Left ventricle myocardium inferior (tissue), 1 donor: ENCODE measurements at regions not wholly inside any gene's neighbourhood (a gene's known extent, or its start where the extent isn't known, plus 50 kb on each side); places are given as distances from the start of the nearest gene placed in this dataset.

Experiments used
- DNase-seq: peaks from one replicate; pipeline ENCODE4 v3.0.0-alpha.2; 2020
- H3K27ac ChIP-seq: fragments of 200-600 bp; replicated peaks from 2 replicates; pipeline ENCODE4 v1.8.0; 2021
- H3K27me3 ChIP-seq: fragments of 200-600 bp; 2 replicates; pipeline ENCODE4 v1.8.0; 2021; ENCODE audit warnings: low read depth
- H3K36me3 ChIP-seq: fragments of 200-600 bp; 2 replicates; pipeline ENCODE4 v1.8.0; 2021
- H3K4me1 ChIP-seq: fragments of 200-600 bp; 2 replicates; pipeline ENCODE4 v1.8.0; 2021
- H3K4me3 ChIP-seq: fragments of 200-600 bp; 2 replicates; pipeline ENCODE4 v1.8.0; 2021; ENCODE audit warnings: mild to moderate bottlenecking, moderate library complexity
- H3K9me3 ChIP-seq: fragments of 200-600 bp; replicated peaks from 2 replicates; pipeline ENCODE4 v1.8.0; 2021
- intact Hi-C: fragments of 100-400 bp; cut with micrococcal nuclease; formaldehyde crosslinking; loops from one replicate; pipeline ENCODE4 v1.11.0; 2022
- TF ChIP-seq, protein P1 (sequence below): fragments of 200-600 bp; IDR thresholded peaks from 2 replicates; pipeline ENCODE4 v1.8.0; 2021; ENCODE audit warnings: antibody characterized with exemption, mild to moderate bottlenecking, borderline replicate concordance
- donor health status: DM: no; HTN: yes; CAD: no; lungs with severe emphysema.

GRCh38 chr3:81105206-81105605 lies 656.2 kb downstream of the GBE1 start:
- intact Hi-C loops: no loop called here
- no peaks in the 10 kb centered on the region for H3K36me3 ChIP-seq
- DNase-seq: no peak

GRCh38 chr3:81097889-81098288 lies 663.6 kb downstream of the GBE1 start:
- DNase-seq: no peak
- H3K36me3 ChIP-seq: no peaks in the 10 kb centered on the region
- no peaks in the 10 kb centered on the region for H3K27me3 ChIP-seq
- no peaks in the 10 kb centered on the region for H3K4me1 ChIP-seq
- H3K4me3 ChIP-seq: no peak overlapping the region
- no peaks in the 10 kb centered on the region for H3K9me3 ChIP-seq
- TF ChIP-seq, protein P1, sequence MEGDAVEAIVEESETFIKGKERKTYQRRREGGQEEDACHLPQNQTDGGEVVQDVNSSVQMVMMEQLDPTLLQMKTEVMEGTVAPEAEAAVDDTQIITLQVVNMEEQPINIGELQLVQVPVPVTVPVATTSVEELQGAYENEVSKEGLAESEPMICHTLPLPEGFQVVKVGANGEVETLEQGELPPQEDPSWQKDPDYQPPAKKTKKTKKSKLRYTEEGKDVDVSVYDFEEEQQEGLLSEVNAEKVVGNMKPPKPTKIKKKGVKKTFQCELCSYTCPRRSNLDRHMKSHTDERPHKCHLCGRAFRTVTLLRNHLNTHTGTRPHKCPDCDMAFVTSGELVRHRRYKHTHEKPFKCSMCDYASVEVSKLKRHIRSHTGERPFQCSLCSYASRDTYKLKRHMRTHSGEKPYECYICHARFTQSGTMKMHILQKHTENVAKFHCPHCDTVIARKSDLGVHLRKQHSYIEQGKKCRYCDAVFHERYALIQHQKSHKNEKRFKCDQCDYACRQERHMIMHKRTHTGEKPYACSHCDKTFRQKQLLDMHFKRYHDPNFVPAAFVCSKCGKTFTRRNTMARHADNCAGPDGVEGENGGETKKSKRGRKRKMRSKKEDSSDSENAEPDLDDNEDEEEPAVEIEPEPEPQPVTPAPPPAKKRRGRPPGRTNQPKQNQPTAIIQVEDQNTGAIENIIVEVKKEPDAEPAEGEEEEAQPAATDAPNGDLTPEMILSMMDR: no peak
- no peak overlapping the region for H3K27ac ChIP-seq
- intact Hi-C loops: no loop called here

More at GRCh38 chr3:81105206-81105605, 656.2 kb downstream of the GBE1 start:
- TF ChIP-seq, protein P1: no peak
- Histone ChIP-seq H3K9me3 (peaks cover 11% of the 10 kb centered on the region), H3K27me3 (no peaks in the 10 kb centered on the region), H3K4me1 (no peaks in the 10 kb centered on the region), H3K4me3 (no peak overlapping the region), H3K27ac (no peak overlapping the region)

GRCh38 chr3:81095956-81096355 lies 665.5 kb downstream of the GBE1 start:
- DNase-seq: no peak
- intact Hi-C loops: no loop called here
- Histone ChIP-seq H3K4me1 (no peaks in the 10 kb centered on the region), H3K27ac (no peak overlapping the region), H3K4me3 (no peak overlapping the region), H3K9me3 (no peaks in the 10 kb centered on the region), H3K27me3 (no peaks in the 10 kb centered on the region), H3K36me3 (no peaks in the 10 kb centered on the region)
- TF ChIP-seq, protein P1: no peak

DNA sequence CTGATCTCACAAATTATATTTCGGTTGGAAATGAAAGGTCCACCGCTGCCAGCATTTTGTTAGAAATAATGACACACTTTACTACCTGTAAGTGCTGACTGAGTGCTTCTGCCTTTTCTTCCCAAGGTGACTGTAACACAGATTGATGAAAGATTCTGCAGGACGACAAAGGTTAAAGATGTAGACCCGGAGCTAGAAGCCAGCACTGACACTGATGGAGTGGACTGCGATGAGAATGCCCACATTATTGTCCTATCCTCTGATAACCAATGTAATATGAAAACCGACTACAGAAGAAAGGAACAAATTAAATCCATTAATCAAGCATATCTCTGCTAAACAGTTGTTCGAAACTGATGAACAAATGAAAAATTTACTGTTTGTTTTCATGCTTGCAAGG lies 666.5 kb downstream of the GBE1 start:
- Histone ChIP-seq H3K27me3 (no peaks in the 10 kb centered on the region), H3K27ac (no peak overlapping the region), H3K36me3 (no peaks in the 10 kb centered on the region), H3K9me3 (no peaks in the 10 kb centered on the region), H3K4me3 (no peak overlapping the region), H3K4me1 (no peaks in the 10 kb centered on the region)
- intact Hi-C loops: no loop called here
- DNase-seq: no peak
- TF ChIP-seq, protein P1: no peak

DNA sequence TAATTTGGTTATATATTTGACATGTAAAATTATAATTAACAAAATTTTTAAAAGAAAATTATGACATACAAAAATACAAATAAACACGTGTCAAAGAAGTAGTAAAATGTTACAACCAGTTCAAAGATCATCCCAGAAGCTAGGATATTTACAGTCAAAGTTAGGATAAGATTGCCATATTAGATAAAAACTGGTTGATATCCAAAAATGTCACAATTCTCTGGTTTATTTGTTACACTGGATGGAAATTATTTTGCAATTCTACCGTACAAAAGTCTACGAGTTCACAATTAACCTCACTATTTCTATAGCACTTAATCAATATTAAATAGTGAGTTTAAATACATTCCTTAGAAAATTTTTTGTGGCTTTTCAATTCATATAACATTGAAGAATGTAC lies 673.8 kb downstream of the GBE1 start:
- TF ChIP-seq, protein P1: no peak
- H3K9me3 ChIP-seq: no peaks in the 10 kb centered on the region

GRCh38 chr3:81086348-81086747 lies 675.1 kb downstream of the GBE1 start:
- H3K9me3 ChIP-seq: no peaks in the 10 kb centered on the region
- H3K27ac ChIP-seq: no peak overlapping the region
- DNase-seq: no peak
- H3K4me3 ChIP-seq: no peak overlapping the region
- no peaks in the 10 kb centered on the region for H3K36me3 ChIP-seq
- H3K4me1 ChIP-seq: no peaks in the 10 kb centered on the region
- intact Hi-C loops: no loop called here
- TF ChIP-seq, protein P1: no peak
- H3K27me3 ChIP-seq: no peaks in the 10 kb centered on the region

More for the DNA sequence above, 673.8 kb downstream of the GBE1 start:
- Histone ChIP-seq H3K36me3 (no peaks in the 10 kb centered on the region), H3K4me1 (no peaks in the 10 kb centered on the region), H3K4me3 (no peak overlapping the region), H3K27me3 (no peaks in the 10 kb centered on the region), H3K27ac (no peak overlapping the region)
- intact Hi-C loops: no loop called here
- DNase-seq: no peak
